Endothelial cell of umbilical vein (primary cell): ENCODE measurements at regions not wholly inside any gene's neighbourhood (a gene's known extent, or its start where the extent isn't known, plus 50 kb on each side); places are given as distances from the start of the nearest gene placed in this dataset.

Experiments
- BruUV-seq: library from RNA; stranded (reverse); fragments of 400-500 nt; replicated peaks from 2 replicates; lab custom pipeline; 2021; lab: Mats Ljungman, UMichigan
- CTCF ChIA-PET: fragments of 300-600, 350-600 bp; sonication (Branson Sonifier 250); formaldehyde crosslinking; loops from one replicate; lab custom pipeline; 2021; ENCODE audit warnings: antibody characterized with exemption, inconsistent platforms; lab: Charles Lee
- POLR2A ChIA-PET: fragments of 300-600, 350-600 bp; sonication (Branson Sonifier 250); formaldehyde crosslinking; loops from one replicate; lab custom pipeline; 2021; ENCODE audit warnings: antibody characterized with exemption, inconsistent platforms; lab: Charles Lee
- DNase-seq: peaks from one replicate; pipeline ENCODE4 v3.0.0-alpha.2; 2011; ENCODE audit warnings: low read depth, low spot score
- FAIRE-seq: peaks from 2 replicates; lab custom pipeline; 2011; peaks lifted over from hg19 to GRCh38; lab: Jason Lieb, UNC
- H2AFZ ChIP-seq: 2 replicates; pipeline ENCODE4 v1.6.0; 2012; ENCODE audit warnings: low read depth, low read length, control low read depth, inconsistent platforms
- H3K27ac ChIP-seq: 2 replicates; pipeline ENCODE4 v1.5.1; 2011; ENCODE audit warnings: low read depth, mild to moderate bottlenecking, control low read depth, low read length, moderate library complexity; ENCODE audit not compliant: insufficient read depth
- H3K27me3 ChIP-seq, 2 experiments: 2 replicates each; pipeline versions ENCODE4 v1.6.0 to v1.6.1; 2011; ENCODE audit warnings: low read length in 2 of 2, mixed read lengths in 1 of 2; ENCODE audit not compliant: control insufficient read depth in 2 of 2, insufficient read depth in 2 of 2
- H3K36me3 ChIP-seq, 2 experiments: 2 replicates in 1 of 2; 3 replicates in 1 of 2; pipeline ENCODE4 v1.5.1; 2011; ENCODE audit warnings: low read length in 2 of 2, mild to moderate bottlenecking in 1 of 2, moderate library complexity in 1 of 2; ENCODE audit not compliant: control insufficient read depth in 2 of 2, insufficient read depth in 2 of 2; ENCODE audit errors: extremely low read depth in 1 of 2
- H3K4me1 ChIP-seq: 3 replicates; pipeline ENCODE4 v1.5.1; 2011; ENCODE audit warnings: mild to moderate bottlenecking, low read length; ENCODE audit not compliant: control insufficient read depth, insufficient read depth; ENCODE audit errors: extremely low read depth
- H3K4me2 ChIP-seq: 2 replicates; pipeline ENCODE4 v1.6.1; 2011; ENCODE audit warnings: low read length, control low read depth, mixed read lengths; ENCODE audit not compliant: insufficient read depth
- H3K4me3 ChIP-seq, 3 experiments: fragments of 200-600 bp in 1 of 3; sonication (generic), shearing (Covaris generic) in 1 of 3; replicated peaks in 1 of 3; 2 replicates each; pipeline ENCODE4 v1.5.1; 2011 to 2016; ENCODE audit warnings: control low read depth in 3 of 3, low read length in 3 of 3, mild to moderate bottlenecking in 2 of 3, inconsistent platforms in 1 of 3, low read depth in 1 of 3, moderate library complexity in 1 of 3; ENCODE audit not compliant: insufficient read depth in 1 of 3
- H3K79me2 ChIP-seq: 2 replicates; pipeline ENCODE4 v1.6.0; 2012; ENCODE audit warnings: low read length, inconsistent platforms; ENCODE audit not compliant: control insufficient read depth, insufficient read depth
- H3K9ac ChIP-seq: replicated peaks from 2 replicates; pipeline ENCODE3; 2011; ENCODE audit warnings: low read length, control low read depth; ENCODE audit not compliant: insufficient read depth; ENCODE audit errors: extremely low read depth
- H3K9me1 ChIP-seq: replicated peaks from 3 replicates; pipeline ENCODE4 v1.6.0; 2011; ENCODE audit warnings: mild to moderate bottlenecking, low read length; ENCODE audit not compliant: control insufficient read depth, insufficient read depth; ENCODE audit errors: extremely low read depth
- H3K9me3 ChIP-seq: replicated peaks from 2 replicates; pipeline ENCODE4 v1.5.1; 2012; ENCODE audit warnings: low read length, inconsistent platforms; ENCODE audit not compliant: control insufficient read depth, insufficient read depth
- H4K20me1 ChIP-seq: replicated peaks from 2 replicates; pipeline ENCODE3; 2011; ENCODE audit warnings: mild to moderate bottlenecking, low read length; ENCODE audit not compliant: control insufficient read depth, insufficient read depth; ENCODE audit errors: extremely low read depth
- EZH2 ChIP-seq: IDR thresholded peaks from 2 replicates; pipeline ENCODE4 v1.6.1; 2012; ENCODE audit warnings: borderline replicate concordance, low read depth, mild to moderate bottlenecking, moderate library complexity, low read length, inconsistent platforms; ENCODE audit not compliant: severe bottlenecking
- JUN ChIP-seq: IDR thresholded peaks from 2 replicates; pipeline ENCODE4 v1.6.1; 2011; ENCODE audit warnings: borderline replicate concordance, low read depth; ENCODE audit not compliant: insufficient read length, insufficient read depth
- MAX ChIP-seq: IDR thresholded peaks from 2 replicates; pipeline ENCODE4 v1.6.1; 2011; ENCODE audit not compliant: insufficient read depth, insufficient read length
- MYC ChIP-seq: IDR thresholded peaks from one replicate; pipeline ENCODE4 v1.6.1; 2011; ENCODE audit warnings: mild to moderate bottlenecking, low read depth, low read length
- POLR2A ChIP-seq: IDR thresholded peaks from 2 replicates; pipeline ENCODE4 v1.6.1; 2012; ENCODE audit warnings: low read depth, mild to moderate bottlenecking, control low read depth, low read length
- POLR2AphosphoS5 ChIP-seq: IDR thresholded peaks from 2 replicates; pipeline ENCODE4 v1.6.1; 2012; ENCODE audit warnings: low read depth, mild to moderate bottlenecking, control low read depth, low read length, moderate library complexity; ENCODE audit not compliant: insufficient read depth
- dilution Hi-C: fragments of 300-500 bp; cut with MboI; formaldehyde crosslinking; loops from one replicate; pipeline ENCODE4 v1.15.0; 2019; ENCODE audit warnings: low sequenced_read_pairs; ENCODE audit not compliant: extremely low pct_ligation_motif_present
- intact Hi-C: fragments of 100-400 bp; cut with micrococcal nuclease; formaldehyde crosslinking; loops from one replicate; pipeline ENCODE4 v1.10.0; 2022
- TF ChIP-seq, protein P1 (sequence below), 2 donors: IDR thresholded peaks; 1 replicate in 1 of 2; 2 replicates in 1 of 2; pipeline ENCODE4 v1.5.1; 2011; ENCODE audit warnings: low read length in 2 of 2, mild to moderate bottlenecking in 2 of 2, moderate library complexity in 2 of 2, control low read depth in 1 of 2, inconsistent platforms in 1 of 2, low read depth in 1 of 2; ENCODE audit not compliant: insufficient read depth in 1 of 2; ENCODE audit errors: extremely low read depth in 1 of 2

DNA sequence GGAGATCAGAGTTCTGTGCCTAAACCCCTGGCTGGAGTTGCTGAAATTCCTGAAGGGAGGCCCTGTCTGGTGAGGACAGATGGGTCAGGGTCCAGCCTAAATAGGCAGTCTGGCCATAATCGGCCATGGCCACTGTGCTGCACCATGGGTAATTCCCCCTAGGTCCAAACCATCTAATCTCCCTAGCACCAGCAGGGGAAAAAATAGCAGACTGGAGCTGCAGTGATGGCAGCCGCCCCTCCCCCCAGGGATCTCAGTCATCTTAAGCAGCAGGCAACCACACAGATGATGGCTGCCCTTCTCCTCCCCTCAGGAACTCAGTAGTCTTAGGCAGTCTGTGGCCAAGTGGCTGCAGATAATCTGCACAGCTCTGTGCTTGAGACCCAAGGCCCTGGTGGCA lies 68.4 kb upstream of the CD96 start:
- ChIA-PET CTCF (no interaction called here), POLR2A (no interaction called here)
- no peak overlapping the region for H3K4me3 ChIP-seq
- intact Hi-C loops = no loop called here
- BruUV-seq = no TSS peak
- no peak for TF ChIP-seq POLR2A
- TF ChIP-seq POLR2AphosphoS5 = no peak
- no peak for TF ChIP-seq MYC
- no peak for TF ChIP-seq JUN
- TF ChIP-seq, protein P1, sequence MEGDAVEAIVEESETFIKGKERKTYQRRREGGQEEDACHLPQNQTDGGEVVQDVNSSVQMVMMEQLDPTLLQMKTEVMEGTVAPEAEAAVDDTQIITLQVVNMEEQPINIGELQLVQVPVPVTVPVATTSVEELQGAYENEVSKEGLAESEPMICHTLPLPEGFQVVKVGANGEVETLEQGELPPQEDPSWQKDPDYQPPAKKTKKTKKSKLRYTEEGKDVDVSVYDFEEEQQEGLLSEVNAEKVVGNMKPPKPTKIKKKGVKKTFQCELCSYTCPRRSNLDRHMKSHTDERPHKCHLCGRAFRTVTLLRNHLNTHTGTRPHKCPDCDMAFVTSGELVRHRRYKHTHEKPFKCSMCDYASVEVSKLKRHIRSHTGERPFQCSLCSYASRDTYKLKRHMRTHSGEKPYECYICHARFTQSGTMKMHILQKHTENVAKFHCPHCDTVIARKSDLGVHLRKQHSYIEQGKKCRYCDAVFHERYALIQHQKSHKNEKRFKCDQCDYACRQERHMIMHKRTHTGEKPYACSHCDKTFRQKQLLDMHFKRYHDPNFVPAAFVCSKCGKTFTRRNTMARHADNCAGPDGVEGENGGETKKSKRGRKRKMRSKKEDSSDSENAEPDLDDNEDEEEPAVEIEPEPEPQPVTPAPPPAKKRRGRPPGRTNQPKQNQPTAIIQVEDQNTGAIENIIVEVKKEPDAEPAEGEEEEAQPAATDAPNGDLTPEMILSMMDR (IDR thresholded peaks at IDR 0.05; ENCODE audit: extremely low read depth in 1 of 2, insufficient read depth in 1 of 2, low read depth in 1 of 2, low read length in 2 of 2) = no peak
- no peak for TF ChIP-seq MAX
- H3K4me1 ChIP-seq = no peaks in the 10 kb centered on the region
- no peaks in the 10 kb centered on the region for H3K79me2 ChIP-seq
- no peak overlapping the region for H3K4me2 ChIP-seq
- no peak overlapping the region for H3K27ac ChIP-seq
- no peaks in the 10 kb centered on the region for H4K20me1 ChIP-seq
- FAIRE-seq (no peak), DNase-seq (no peak)
- dilution Hi-C loops = no loop called here
- H3K36me3 ChIP-seq = no peaks in the 10 kb centered on the region
- H3K9ac ChIP-seq = no peak overlapping the region
- H3K9me3 ChIP-seq = no peaks in the 10 kb centered on the region
- no peaks in the 10 kb centered on the region for H3K9me1 ChIP-seq
- H3K27me3 ChIP-seq = no peaks in the 10 kb centered on the region
- no peak overlapping the region for H2AFZ ChIP-seq

GRCh38 chr3:111476701-111477100 lies 65.3 kb upstream of the CD96 start:
- H3K27ac ChIP-seq = no peak overlapping the region
- FAIRE-seq (no peak), DNase-seq (no peak)
- dilution Hi-C loops (no loop called here), intact Hi-C loops (no loop called here)
- no peaks in the 10 kb centered on the region for H3K9me3 ChIP-seq
- H3K9me1 ChIP-seq = no peaks in the 10 kb centered on the region
- no peak overlapping the region for H3K4me2 ChIP-seq
- no peak overlapping the region for H3K9ac ChIP-seq
- H2AFZ ChIP-seq = no peak overlapping the region
- POLR2A ChIA-PET = no interaction called here
- no peaks in the 10 kb centered on the region for H3K27me3 ChIP-seq
- no peaks in the 10 kb centered on the region for H4K20me1 ChIP-seq
- no peaks in the 10 kb centered on the region for H3K4me1 ChIP-seq
- no peak for TF ChIP-seq JUN
- TF ChIP-seq, protein P1 (IDR thresholded peaks at IDR 0.05; ENCODE audit: extremely low read depth in 1 of 2, insufficient read depth in 1 of 2, low read depth in 1 of 2, low read length in 2 of 2) = no peak
- no peak for TF ChIP-seq EZH2
- no peak for TF ChIP-seq POLR2AphosphoS5
- CTCF ChIA-PET = no interaction called here
- no TSS peak for BruUV-seq
- H3K36me3 ChIP-seq = no peaks in the 10 kb centered on the region
- no peaks in the 10 kb centered on the region for H3K79me2 ChIP-seq
- no peak overlapping the region for H3K4me3 ChIP-seq
